Stimulated activated CD8-positive, alpha-beta memory T cell treated with anti-CD3 and anti-CD28 coated beads, Interleukin-7, amount 100 ng/mL, for 1 hour (primary cell): ENCODE measurements at regions not wholly inside any gene's neighbourhood (a gene's known extent, or its start where the extent isn't known, plus 50 kb on each side); places are given as distances from the start of the nearest gene placed in this dataset.
"Not testable (repeated sequence)": the region's sequence is repeated elsewhere in the genome, so short reads cannot be mapped to it uniquely, and the experiment has no call there.

Source experiments
- DNase-seq, 2 donors: peaks; one replicate each; pipeline ENCODE4 v3.0.0-alpha.2; 2020; ENCODE audit warnings: low read depth in 2 of 2

DNA sequence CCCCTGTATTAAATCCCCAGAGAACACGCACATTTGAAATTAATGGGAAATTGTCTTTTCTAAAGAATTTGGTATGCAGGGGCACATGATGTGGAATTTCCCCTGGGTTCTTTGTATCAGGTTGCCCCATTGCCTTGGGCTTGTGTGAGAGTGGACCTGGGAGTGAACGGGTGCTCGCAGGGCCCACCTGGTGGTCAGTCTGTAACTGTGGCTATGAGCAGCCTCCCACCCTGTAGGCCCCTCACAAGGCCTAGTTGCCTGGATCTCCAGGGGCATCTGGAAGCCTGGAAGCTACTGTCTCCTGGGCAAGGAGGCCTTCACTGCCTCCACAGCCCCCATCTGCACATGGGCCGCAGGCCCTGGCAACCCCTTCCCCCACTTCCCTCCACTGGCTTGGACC is 96.7 kb downstream of the SLC25A47 start:
- no peak for DNase-seq

DNA sequence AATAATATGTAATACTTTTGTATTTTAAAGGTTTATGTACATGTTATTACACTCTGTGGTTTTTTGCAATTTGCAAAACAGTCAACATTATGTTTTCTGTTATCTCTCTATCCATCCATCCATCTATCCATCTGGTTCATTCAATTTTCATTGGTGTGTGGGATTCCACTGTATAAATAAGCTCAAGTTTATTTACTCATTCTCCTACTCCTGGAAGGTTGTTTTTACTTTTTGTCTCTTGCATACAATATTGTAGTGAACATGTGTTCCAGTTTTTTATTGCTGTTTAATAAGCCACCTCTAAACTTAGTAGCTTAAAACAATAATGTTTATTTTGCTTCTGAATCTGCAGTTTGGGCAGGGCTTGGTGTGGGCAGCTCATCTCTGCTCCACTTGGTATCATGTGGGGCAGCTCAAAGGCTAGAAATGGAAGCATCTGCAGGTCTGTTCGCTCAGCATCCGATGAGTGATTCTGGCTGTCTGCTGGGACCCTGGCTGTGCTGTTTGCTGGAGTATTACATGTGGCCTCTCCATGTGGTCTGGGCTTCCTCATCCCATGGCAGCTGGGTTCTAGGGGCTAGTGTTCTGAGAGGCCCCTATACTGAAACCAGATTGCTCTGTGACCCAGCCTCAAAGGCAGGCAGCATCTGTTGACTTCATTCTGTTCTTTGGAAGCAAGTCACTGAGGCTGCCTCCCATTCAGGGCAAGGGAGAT is 98.8 kb downstream of the SLC25A47 start:
- DNase-seq: no peak

DNA sequence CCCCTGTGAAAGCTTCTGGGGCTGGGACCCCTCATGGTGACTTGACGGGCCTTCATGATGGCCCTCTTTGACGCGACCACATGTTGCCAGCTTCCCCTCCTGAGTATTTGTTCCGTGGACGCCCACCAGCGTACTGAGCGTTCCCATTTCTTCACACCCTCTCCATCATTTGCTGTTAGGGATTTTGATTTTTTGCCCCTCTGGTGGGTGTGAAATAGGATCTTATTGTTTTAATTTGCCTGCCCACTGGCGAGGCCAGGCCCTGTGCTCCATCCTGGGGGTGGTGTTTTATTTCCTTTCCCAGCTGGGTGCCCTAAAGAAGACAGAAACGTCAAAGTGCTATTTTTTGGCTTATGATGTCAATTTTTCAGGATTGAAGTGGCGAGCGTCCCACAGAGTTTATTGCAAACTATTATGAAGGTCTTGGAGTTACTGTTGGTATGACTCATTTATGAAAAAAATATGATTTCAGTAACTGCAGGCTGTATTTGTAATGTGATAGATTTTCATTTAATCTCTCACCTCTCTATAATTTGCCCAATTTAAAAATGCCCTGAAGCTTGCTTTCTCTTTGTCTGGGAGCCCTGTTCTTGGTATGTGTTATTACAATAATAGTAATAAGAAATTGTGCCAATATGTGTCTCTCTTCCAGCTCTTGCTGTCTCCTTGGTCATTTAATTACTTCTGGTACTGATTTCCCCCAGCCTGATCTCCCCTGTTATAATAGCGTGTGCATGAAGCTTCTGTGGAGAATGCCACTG is 99.6 kb downstream of the SLC25A47 start:
- no peak for DNase-seq

DNA sequence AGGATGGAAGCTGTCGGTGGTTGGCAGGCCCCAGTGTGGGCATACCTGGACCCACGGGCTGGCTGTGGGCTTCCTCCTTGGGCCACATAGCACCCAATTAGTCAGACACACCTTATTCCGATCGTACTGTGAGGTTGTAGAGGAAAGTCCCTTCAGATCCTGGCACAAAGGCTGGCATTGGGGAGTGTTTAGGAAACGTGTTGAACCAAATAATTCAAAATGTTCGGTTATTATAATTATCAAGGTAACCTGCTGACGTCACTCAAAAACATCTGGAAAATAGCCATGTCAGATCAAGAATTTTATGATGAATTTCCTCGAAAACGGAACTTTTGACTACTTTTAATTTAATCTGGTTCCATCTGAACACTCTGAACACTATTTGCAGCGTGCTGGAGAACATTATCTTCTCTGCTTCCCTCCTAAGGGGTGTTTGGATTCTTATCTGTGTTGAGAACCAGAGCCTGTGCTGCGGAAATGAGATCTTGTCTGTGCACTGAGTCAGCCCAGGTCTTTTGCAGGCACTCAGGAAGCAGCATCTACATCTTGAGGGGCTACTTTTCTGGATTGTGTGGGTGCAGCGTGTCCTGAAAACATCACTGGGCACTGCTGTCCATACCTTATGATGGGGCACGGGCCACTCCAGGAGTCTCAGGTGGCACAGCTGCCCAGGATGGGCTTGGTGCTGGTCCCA is 100.3 kb downstream of the SLC25A47 start:
- DNase-seq: no peak

DNA sequence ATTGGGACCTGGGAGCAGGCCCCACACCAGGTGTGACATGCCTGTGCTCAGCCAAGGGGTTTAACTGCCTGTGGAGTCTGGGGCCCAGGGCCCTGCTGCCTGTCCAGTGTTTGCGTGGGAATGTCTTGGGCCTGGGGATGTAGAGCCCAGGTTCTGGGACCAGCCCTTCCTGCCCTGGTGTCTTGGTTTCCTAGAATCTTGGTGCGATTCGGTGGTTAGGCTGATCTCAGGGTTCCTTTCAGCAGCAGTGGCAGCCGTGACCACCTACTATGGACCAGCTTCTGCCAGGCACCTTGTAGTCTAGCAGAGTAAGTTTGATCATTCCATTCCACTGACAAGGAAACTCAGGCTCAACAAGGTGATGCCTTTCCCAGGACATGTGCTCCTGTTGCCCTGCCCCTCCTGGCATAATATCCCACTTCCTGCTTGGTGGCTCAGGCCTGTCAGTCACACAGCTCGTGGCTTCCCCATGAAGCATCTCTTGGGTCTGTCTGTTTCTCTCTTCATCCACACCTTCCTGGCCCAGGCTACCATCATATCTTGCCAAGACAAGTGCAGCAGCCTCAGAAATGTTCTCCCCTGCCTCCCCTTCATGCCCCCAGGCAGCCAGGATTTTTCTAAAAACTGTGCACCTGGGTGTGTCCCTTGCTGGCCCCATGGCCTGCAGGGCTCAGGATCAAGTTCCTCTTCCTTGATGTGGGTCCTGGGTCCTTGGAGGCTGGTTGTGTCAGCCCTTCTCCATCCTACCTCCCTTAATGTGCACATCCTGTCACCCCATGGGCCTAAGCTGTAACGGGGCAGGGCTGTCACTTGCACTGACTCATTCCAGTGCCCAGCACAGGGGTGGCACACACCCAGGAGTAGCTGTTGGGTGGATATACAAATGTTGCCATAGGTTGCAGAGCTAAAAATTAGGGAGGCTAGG is 101.6 kb downstream of the SLC25A47 start:
- no peak for DNase-seq

DNA sequence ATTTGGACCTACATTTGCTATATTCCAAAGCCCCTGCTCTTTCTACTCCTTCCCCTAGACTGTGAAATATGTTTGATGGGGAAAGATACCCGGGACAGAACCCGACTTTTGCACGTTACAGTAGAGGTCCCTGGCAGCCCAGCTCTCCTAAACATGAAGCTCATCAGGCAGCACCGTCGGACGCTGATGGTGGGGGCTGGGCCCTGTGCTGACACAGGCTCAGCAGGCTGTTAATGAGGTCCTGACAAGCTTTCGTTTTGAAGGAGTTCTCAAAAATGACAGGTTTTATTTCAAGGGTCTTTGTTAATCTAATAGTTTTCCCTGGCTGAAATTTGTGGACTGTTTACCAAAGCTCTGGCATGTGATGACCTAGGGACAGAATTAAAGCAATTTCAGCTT is 102.3 kb downstream of the SLC25A47 start:
- DNase-seq: no peak

DNA sequence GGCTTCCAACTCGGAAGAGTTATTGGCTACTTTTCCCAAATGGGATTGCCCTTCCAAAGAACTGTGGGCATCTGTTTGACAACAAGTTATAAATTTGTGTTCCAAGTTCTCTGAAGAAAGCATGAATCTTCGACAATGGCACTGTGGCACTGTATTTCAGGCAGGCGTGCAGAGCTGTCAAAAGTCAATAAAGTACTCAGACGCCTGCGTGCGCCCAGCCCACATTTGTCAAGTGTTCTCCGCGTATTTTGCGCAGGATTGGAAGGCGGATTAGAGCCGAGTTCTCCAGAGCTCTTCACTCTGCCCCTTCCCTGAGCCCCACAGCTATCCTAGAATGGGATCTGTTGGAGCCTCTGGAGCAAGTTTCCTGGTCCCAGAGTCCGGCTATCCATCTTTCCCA is 103.2 kb downstream of the SLC25A47 start:
- DNase-seq: no peak

DNA sequence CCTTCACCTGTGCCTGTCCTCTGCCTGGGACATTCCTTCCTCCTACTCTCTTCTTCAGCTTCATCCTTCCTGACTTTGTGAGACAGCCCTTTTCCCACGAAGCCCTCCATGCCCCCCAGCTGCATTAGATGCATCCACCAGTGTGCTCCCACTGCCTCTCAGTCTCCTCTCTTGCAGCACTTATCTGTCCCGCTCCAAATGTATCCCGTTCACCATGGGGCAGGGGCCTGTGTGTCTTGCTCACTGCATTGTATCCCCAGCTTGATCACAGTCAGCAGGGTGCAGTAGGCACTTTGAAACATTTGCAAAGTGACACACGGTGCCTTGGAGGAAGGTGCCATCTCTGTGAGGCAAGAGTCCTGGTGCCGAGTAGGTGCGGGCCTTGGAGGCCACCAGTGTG is 104.0 kb downstream of the SLC25A47 start:
- DNase-seq: no peak

DNA sequence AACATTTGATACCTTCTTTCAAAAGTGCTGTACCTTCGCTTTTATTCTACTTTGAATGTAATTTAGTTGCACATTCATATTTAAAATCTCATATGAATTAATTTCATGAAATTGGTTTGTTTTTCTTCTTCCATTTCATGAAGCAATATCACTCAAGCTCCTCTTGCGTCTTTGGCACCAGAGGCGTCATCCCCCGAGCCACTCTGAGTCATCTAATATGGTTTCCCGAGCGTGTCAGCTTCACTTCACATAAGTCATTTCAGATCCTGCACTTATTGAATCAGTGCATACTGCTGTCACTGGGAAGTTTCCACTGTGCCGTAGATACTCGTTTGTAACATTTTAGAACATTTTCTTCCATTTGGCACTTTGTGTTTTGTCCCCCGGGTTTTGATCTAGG is 105.6 kb downstream of the SLC25A47 start:
- no peak for DNase-seq

DNA sequence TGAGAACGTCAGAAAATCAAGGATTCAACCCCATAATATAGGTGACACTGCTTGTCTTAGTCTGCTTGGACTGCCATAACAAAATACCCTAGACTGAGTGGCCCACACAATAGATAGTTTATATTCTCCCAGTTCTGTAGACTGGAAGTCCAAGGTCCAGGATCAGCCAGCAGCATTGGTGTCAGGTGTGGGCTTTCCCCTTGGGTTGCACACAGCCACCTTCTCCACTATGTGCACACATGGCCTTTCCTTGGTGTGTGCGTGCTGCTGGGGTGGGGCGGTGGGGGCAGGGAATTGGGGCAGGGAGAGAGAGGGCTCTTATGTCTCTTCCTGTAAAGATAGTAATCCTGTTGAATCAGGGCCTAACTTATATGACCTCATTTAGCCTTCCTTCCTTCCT is 106.4 kb downstream of the SLC25A47 start:
- no peak for DNase-seq

DNA sequence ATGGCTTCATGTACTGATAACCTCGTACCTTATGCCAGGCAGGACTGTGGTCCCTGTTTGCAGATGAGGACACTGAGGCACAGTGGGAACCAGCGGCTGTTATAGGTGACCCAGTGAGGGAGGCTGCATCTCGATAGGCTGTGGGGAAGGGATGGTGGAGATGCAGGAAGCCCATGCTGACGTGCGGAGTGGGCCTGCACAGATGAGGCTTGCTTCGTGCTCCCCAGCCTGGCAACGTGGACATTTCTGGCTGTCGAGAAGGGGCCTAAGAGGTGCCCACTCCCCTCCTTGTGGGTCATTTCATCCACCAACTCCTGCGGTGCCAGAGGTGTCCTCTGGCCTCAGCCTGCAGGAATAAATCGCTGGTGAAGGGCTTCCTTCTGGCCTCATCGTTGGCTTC is 107.4 kb downstream of the SLC25A47 start:
- no peak for DNase-seq

DNA sequence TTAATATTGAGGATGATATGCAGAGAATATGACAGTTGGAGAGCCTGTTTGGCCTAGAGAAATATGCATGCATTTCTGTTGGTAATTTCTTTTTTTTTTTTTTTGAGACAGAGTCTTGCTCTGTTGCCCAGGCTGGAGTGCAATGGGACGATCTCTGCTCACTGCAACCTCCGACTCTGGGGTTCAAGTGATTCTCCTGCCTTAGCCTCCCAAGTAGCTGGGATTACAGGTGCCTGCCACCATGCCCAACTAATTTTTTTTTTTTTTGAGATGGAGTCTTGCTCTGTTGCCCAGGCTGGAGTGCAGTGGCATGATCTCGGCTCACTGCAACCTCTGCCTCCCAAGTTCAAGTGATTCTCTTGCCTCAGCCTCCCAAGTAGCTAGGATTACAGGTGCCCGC is 108.3 kb downstream of the SLC25A47 start:
- DNase-seq: not testable (repeated sequence)

DNA sequence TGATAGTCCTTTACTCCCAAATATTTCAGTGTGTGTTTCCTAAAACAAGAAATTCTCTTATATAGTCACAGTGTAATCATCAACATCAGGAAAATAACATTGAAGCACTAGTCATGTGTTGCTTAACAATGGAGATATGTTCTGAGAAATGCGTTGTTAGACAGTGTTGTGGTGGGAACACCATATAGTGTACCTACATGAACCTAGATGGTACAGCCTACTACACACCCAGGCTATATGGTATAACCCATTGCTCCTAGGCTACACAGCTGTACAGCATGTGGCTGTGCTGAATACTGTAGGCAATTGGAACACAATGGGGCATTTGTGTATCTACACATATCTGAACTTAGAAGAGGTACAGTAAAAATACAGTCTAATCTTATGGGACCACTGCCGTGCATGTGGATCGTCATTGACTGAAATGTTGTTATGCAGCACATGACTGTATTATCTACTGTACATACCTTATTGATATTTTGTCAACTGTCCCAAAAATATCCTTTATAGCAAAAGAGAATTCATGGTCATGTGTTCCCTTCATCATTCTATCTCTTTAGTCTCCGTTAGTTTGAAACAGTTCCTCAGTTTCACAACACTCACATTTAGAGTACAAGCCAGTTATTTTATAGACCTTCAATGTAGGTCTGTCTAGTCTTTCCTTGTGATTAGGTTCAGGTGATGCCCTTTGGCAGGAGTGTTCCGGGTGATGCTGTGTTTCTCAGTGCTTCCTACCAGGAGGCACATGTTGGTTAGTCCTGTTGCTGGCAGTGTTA is 109.7 kb downstream of the SLC25A47 start:
- DNase-seq: no peak

DNA sequence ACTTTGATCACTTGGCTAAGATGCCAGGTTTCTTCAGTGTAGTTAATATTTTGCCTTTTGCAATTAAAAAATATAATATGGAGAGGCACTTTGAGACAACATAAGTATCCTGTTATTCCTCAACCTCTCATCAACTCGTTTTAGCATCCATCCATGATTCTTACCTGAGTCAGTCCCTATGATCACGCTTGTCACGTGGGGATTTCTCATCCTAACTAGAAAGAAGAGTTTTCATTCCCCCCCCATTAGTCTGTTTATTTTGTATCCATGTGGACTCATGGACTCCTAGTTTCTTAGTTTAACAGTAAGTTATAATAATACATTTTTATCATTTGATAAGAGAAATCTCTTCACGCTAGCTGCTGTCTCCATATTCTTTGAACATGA is 110.3 kb downstream of the SLC25A47 start:
- DNase-seq: no peak

DNA sequence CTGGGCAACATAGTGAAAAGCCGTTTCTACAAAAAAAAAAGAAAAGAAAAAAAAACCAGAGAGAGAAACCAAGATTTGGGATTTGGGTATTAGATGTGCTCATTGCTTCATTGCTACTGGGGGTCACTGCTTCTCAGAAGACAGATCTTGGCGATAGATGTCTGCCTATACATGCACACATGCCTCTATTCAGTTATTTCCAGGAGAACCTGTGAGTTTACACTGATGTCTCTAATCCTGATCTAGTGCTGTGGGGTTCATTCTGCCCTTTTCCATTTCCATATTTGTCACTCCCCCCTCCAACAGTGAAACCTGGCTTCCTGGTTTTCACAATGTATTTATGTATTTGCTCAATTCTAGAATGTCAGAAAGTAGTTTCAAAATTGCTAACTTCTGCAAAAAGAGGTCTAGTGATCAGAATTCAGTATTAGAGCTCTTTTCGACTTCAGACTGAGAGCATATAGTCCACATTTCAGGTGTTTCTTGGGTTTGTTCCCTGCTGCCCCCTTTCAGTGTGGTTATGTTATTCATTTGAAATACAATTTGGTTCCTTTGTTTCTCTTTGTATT is 111.0 kb downstream of the SLC25A47 start:
- DNase-seq: no peak

DNA sequence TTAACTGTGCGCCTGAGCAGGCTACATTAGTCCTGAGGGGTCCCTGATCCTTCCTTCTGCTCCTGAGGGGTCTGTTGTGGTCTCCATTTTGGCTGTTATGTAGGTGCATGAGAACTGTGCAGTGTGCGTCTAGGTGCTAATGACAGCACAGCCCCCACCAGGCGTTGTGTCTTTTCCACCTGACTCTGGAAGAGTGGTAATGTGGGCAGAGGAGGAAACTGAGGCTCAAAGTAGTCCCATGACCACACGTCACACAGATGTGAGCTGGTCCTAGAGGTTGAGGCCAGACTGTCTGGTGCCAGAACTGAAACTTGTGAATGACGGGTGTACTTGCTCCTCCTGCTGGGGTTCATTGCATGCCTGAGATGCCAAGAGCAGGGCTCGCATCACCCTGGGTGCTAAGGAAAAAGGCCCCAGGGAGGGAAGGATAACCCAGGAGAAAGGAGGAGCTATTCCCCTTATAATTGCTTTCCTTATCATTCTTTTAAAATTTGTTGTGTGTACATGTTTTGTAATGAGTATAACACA is 111.8 kb downstream of the SLC25A47 start:
- no peak for DNase-seq

DNA sequence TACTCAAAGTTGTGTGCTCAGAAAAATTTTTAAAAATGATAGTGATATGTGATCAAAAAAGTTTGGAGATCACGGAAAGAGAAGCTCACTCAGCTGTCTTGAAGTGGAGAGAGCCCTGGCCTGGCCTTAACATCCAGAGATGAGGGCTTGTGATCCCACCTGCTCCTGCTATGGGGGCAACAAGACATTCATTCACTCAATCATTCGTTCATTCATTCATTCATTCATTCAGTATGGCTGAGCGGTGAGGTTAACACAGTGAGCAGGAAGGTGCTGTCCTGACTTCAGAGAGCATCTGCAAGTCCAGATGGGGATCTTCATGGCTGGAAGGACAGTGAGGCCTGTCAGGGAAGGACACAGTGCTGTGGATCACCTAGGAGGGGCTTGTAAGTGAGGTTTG is 112.3 kb downstream of the SLC25A47 start:
- no peak for DNase-seq

DNA sequence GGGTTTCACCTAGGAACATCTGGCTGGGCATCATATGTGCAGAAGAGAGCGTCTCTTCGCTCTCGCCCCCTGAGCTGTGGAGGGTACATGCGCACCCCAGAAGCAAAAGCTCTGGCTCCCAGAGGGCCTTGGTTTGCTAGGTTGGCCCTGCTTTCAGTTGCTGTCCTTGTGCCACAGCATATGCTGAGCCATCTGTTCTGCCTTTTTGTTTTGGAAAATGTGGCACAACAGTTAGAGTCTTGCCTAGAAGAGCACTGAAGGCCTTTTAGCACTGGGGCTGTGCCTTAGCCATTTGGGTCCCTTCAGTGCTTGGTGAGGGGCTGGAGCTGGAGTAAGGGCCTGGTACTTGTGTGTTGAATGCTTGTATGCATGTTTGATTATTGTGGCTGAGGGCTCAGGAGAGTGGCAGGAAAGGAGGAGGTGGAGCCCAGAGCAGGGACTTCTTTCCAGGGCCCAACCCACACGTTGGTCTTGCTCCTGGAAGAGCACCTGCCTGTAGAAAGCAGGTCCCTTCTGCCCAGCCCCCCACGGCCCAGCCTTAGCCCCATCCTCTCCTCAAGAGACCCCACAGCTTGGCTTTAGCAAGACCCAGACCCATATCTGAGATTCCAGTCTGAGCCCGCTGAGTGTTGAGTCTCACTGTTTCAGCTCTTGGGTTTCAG is 113.7 kb downstream of the SLC25A47 start:
- DNase-seq: no peak

DNA sequence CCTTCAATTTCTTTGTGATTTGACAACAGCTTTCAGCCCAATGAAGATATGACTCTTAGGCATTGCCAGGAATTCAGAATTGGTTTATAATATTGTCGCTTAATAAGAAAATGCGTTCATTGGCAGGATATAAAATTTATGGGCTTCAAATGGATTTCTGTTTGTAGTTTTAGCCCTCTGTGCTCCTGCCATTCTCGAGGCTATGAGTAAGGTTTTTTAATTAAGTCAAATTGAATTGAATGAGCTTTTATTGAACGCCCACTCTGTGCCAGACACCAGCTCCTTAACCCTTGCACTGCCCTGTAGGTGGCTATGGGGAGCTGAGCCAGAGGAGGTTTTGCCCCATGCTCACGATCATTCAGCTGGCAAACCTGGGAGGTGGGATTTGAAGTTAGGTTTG is 115.1 kb downstream of the SLC25A47 start:
- DNase-seq: no peak
